Type B pancreatic cell (in vitro differentiated cells): ENCODE measurements at regions not wholly inside any gene's neighbourhood (a gene's known extent, or its start where the extent isn't known, plus 50 kb on each side); places are given as distances from the start of the nearest gene placed in this dataset.

ENCODE experiments used
- DNase-seq: peaks from one replicate; pipeline ENCODE4 v3.0.0; 2021; ENCODE audit warnings: mixed read lengths; ENCODE audit not compliant: unreplicated experiment; ENCODE audit errors: extremely low spot score
- H3K27ac Mint-ChIP-seq: 2 replicates; pipeline ENCODE4 v1.8.0; 2021; ENCODE audit warnings: mild to moderate bottlenecking, mixed read lengths
- H3K27me3 Mint-ChIP-seq: 2 replicates; pipeline ENCODE4 v1.8.0; 2021; ENCODE audit warnings: mixed read lengths
- H3K36me3 Mint-ChIP-seq: 2 replicates; pipeline ENCODE4 v1.8.0; 2021; ENCODE audit warnings: mixed read lengths
- H3K4me1 Mint-ChIP-seq: one replicate; pipeline ENCODE4 v1.8.0; 2021; ENCODE audit warnings: mixed read lengths; ENCODE audit not compliant: unreplicated experiment
- H3K4me3 Mint-ChIP-seq: 2 replicates; pipeline ENCODE4 v1.8.0; 2021; ENCODE audit warnings: mild to moderate bottlenecking, mixed read lengths
- H3K9me3 Mint-ChIP-seq: 2 replicates; pipeline ENCODE4 v1.8.0; 2021; ENCODE audit warnings: mixed read lengths
- TF ChIP-seq, protein P1 (sequence below): fragments of 200-600 bp; sonication (generic); conservative IDR thresholded peaks from 2 replicates; pipeline ENCODE4 v1.5.0; 2021; ENCODE audit warnings: antibody characterized with exemption, mild to moderate bottlenecking

DNA sequence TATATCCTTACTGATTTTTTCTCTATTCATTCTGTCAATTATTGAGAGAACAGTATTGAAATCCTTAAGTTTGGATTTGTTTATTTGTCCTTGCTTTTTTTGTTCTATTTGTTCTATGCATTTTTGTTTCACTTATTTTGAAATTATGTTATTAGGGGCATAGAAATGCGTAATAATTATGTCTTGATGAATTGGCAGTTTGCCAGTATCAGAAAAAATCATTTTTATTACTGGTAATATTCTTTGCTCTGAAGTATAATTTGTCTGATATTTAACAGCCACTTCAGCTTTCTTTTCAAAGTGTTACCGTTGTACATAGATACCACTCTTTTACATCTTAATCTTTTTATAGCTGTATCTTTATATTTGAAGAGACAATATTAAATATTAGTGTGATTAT lies 2090.9 kb upstream of the WWC1 start:
- no peaks in the 10 kb centered on the region for H3K4me1 Mint-ChIP-seq
- no peak overlapping the region for H3K27ac Mint-ChIP-seq
- H3K27me3 Mint-ChIP-seq, result no peaks in the 10 kb centered on the region
- no peak for DNase-seq
- TF ChIP-seq, protein P1, sequence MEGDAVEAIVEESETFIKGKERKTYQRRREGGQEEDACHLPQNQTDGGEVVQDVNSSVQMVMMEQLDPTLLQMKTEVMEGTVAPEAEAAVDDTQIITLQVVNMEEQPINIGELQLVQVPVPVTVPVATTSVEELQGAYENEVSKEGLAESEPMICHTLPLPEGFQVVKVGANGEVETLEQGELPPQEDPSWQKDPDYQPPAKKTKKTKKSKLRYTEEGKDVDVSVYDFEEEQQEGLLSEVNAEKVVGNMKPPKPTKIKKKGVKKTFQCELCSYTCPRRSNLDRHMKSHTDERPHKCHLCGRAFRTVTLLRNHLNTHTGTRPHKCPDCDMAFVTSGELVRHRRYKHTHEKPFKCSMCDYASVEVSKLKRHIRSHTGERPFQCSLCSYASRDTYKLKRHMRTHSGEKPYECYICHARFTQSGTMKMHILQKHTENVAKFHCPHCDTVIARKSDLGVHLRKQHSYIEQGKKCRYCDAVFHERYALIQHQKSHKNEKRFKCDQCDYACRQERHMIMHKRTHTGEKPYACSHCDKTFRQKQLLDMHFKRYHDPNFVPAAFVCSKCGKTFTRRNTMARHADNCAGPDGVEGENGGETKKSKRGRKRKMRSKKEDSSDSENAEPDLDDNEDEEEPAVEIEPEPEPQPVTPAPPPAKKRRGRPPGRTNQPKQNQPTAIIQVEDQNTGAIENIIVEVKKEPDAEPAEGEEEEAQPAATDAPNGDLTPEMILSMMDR, result no peak
- no peaks in the 10 kb centered on the region for H3K9me3 Mint-ChIP-seq
- no peaks in the 10 kb centered on the region for H3K36me3 Mint-ChIP-seq
- no peak overlapping the region for H3K4me3 Mint-ChIP-seq

GRCh38 chr5:166211640-166212039 lies 2079.8 kb upstream of the WWC1 start:
- TF ChIP-seq, protein P1, result no peak
- Mint-ChIP-seq H3K9me3 (peaks cover 3% of the 10 kb centered on the region), H3K27ac (no peak overlapping the region), H3K4me1 (no peaks in the 10 kb centered on the region), H3K27me3 (no peaks in the 10 kb centered on the region), H3K4me3 (no peak overlapping the region), H3K36me3 (no peaks in the 10 kb centered on the region)
- DNase-seq, result no peak

DNA sequence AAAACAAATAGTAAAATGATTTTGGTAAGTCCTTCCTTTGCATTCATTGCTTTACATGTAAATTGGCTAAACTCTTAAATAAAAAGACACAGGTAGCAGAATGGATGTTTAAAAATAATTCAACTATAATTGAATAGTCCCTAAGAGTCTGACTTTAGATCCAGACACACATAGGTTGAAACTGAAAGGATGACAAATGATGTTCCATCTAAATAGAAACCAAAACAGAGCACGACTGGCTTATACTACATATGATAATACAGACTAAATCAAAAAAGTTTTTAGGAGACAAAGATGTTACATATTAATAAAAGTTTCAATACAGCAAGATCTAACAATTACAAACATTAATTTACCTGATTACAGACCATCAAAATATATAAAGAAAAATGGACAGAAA lies 2055.1 kb upstream of the WWC1 start:
- no peak overlapping the region for H3K27ac Mint-ChIP-seq
- DNase-seq, result no peak
- H3K36me3 Mint-ChIP-seq, result peaks cover 5% of the 10 kb centered on the region
- no peaks in the 10 kb centered on the region for H3K4me1 Mint-ChIP-seq
- peaks cover 13% of the 10 kb centered on the region for H3K9me3 Mint-ChIP-seq
- TF ChIP-seq, protein P1, result no peak
- H3K4me3 Mint-ChIP-seq, result no peak overlapping the region
- H3K27me3 Mint-ChIP-seq, result no peaks in the 10 kb centered on the region

DNA sequence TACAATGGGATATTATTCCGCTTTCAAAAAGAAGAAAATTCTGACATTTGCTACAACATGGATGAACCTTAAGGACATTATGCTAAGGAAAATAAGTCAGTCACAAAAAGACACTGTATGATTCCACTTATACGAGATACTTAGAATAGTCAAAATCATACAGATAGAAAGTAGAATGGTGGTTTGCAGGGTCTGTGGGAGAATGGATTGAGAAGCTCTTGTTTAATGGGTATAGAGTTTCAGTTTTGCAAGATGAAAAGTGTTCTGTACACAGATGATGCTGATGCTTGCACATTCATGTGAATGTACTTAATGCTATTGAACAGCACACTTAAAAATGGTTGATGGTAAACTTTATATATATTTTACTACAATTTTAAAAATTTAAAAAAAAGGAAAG lies 2050.7 kb upstream of the WWC1 start:
- no peak overlapping the region for H3K4me3 Mint-ChIP-seq
- H3K4me1 Mint-ChIP-seq, result no peaks in the 10 kb centered on the region
- H3K27me3 Mint-ChIP-seq, result no peaks in the 10 kb centered on the region
- peaks cover 12% of the 10 kb centered on the region for H3K9me3 Mint-ChIP-seq
- no peaks in the 10 kb centered on the region for H3K36me3 Mint-ChIP-seq
- DNase-seq, result no peak
- TF ChIP-seq, protein P1, result no peak
- no peak overlapping the region for H3K27ac Mint-ChIP-seq

DNA sequence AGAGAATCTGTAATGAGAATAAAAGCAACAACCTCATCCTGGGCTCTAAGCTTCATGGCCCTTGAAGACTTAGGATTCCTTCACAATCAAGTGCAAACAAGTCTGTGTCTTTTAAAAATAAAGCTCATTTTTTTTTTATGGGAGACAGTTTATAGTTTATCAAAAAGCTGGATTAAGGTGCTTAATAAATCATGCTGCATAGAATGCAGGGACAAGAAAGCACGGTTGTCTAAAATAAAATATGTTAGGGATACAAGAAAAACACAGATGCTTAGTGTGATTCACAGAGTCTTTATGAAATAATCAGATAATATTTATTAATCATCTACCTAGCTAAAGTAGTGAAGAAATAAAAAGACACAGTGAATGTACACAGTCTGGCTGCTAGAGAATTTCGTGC lies 2045.9 kb upstream of the WWC1 start:
- DNase-seq, result no peak
- Mint-ChIP-seq H3K36me3 (no peaks in the 10 kb centered on the region), H3K4me3 (no peak overlapping the region), H3K27ac (no peak overlapping the region), H3K27me3 (no peaks in the 10 kb centered on the region), H3K4me1 (no peaks in the 10 kb centered on the region), H3K9me3 (peaks cover 6% of the 10 kb centered on the region)
- TF ChIP-seq, protein P1, result no peak

- H3K4me1 Mint-ChIP-seq, result no peaks in the 10 kb centered on the region
- TF ChIP-seq, protein P1, result no peak
- no peaks in the 10 kb centered on the region for H3K36me3 Mint-ChIP-seq
- H3K9me3 Mint-ChIP-seq, result no peaks in the 10 kb centered on the region
- no peak overlapping the region for H3K27ac Mint-ChIP-seq
- no peak for DNase-seq
- H3K27me3 Mint-ChIP-seq, result no peaks in the 10 kb centered on the region
- H3K4me3 Mint-ChIP-seq, result no peak overlapping the region
These were observed 2039.7 kb upstream of the WWC1 start for GRCh38 chr5:166251786-166252185.
